GM23248 (cell line): ENCODE measurements at regions not wholly inside any gene's neighbourhood (a gene's known extent, or its start where the extent isn't known, plus 50 kb on each side); places are given as distances from the start of the nearest gene placed in this dataset.

Source experiments
- EZH2 ChIP-seq: fragments of 200-600 bp; sonication (generic); IDR thresholded peaks from 2 replicates; pipeline ENCODE4 v1.6.1; 2018; ENCODE audit warnings: antibody characterized with exemption, mild to moderate bottlenecking; ENCODE audit not compliant: insufficient read depth, poor library complexity, severe bottlenecking
- EZH2phosphoT487 ChIP-seq: fragments of 200-600 bp; sonication (generic); IDR thresholded peaks from 2 replicates; pipeline ENCODE4 v1.6.1; 2018; ENCODE audit warnings: antibody characterized with exemption, moderate library complexity, mild to moderate bottlenecking, low read depth; ENCODE audit not compliant: insufficient read depth

- no peak for TF ChIP-seq EZH2phosphoT487
- no peak for TF ChIP-seq EZH2
These were observed 168.6 kb downstream of the TRIM33 start for GRCh38 chr1:114342376-114342775.
